Osteoblast (primary cell): ENCODE measurements at regions not wholly inside any gene's neighbourhood (a gene's known extent, or its start where the extent isn't known, plus 50 kb on each side); places are given as distances from the start of the nearest gene placed in this dataset.
"Not testable (repeated sequence)": the region's sequence is repeated elsewhere in the genome, so short reads cannot be mapped to it uniquely, and the experiment has no call there.

Source experiments
- DNase-seq: peaks from one replicate; pipeline ENCODE4 v3.0.0; 2011; ENCODE audit warnings: low spot score, mixed read lengths; ENCODE audit not compliant: insufficient read length; ENCODE audit errors: missing footprints
- H2AFZ ChIP-seq: 2 replicates; pipeline ENCODE4 v1.6.0; 2011; ENCODE audit warnings: mild to moderate bottlenecking, low read length
- H3K27ac ChIP-seq: 2 replicates; pipeline ENCODE4 v1.5.1; 2011; ENCODE audit warnings: mild to moderate bottlenecking, low read depth, low read length, moderate library complexity
- H3K27me3 ChIP-seq: 2 replicates; pipeline ENCODE4 v1.6.0; 2012; ENCODE audit warnings: mild to moderate bottlenecking, control low read depth, inconsistent platforms, low read length, moderate library complexity; ENCODE audit not compliant: insufficient read depth
- H3K36me3 ChIP-seq: 2 replicates; pipeline ENCODE4 v1.5.1; 2011; ENCODE audit warnings: mild to moderate bottlenecking, low read length, control low read depth, moderate library complexity; ENCODE audit not compliant: insufficient read depth
- H3K4me1 ChIP-seq: 2 replicates; pipeline ENCODE4 v1.5.1; 2011; ENCODE audit warnings: mild to moderate bottlenecking, low read length, control low read depth, moderate library complexity; ENCODE audit not compliant: insufficient read depth
- H3K4me2 ChIP-seq: 2 replicates; pipeline ENCODE4 v1.6.0; 2011; ENCODE audit warnings: mild to moderate bottlenecking, low read length; ENCODE audit not compliant: insufficient read depth
- H3K4me3 ChIP-seq: fragments of 200-600 bp; sonication (generic); 3 replicates; pipeline ENCODE4 v1.5.1; 2012; ENCODE audit warnings: mild to moderate bottlenecking, low read length, inconsistent platforms; ENCODE audit not compliant: insufficient read depth
- H3K79me2 ChIP-seq: 2 replicates; pipeline ENCODE4 v1.6.0; 2012; ENCODE audit warnings: mild to moderate bottlenecking, low read length, control low read depth, inconsistent platforms; ENCODE audit not compliant: insufficient read depth
- H3K9me3 ChIP-seq: 2 replicates; pipeline ENCODE4 v1.5.1; 2011; ENCODE audit warnings: low read depth, low read length, control low read depth
- H4K20me1 ChIP-seq: 2 replicates; pipeline ENCODE4 v1.6.0; 2012; ENCODE audit warnings: mild to moderate bottlenecking, low read length, control low read depth; ENCODE audit not compliant: insufficient read depth
- CTCF ChIP-seq: IDR thresholded peaks from 2 replicates; pipeline ENCODE4 v1.5.1; 2011; ENCODE audit warnings: mild to moderate bottlenecking, low read depth, low read length, moderate library complexity; ENCODE audit errors: extremely low read depth

GRCh38 chr14:85344171-85344570 is 185.8 kb upstream of the FLRT2 start:
- H2AFZ ChIP-seq: no peak overlapping the region
- H3K27me3 ChIP-seq: no peaks in the 10 kb centered on the region
- no peaks in the 10 kb centered on the region for H3K4me1 ChIP-seq
- no peak overlapping the region for H3K4me3 ChIP-seq
- TF ChIP-seq CTCF: no peak
- H3K9me3 ChIP-seq: no peaks in the 10 kb centered on the region
- H3K36me3 ChIP-seq: no peaks in the 10 kb centered on the region
- no peak overlapping the region for H3K27ac ChIP-seq
- H3K79me2 ChIP-seq: no peaks in the 10 kb centered on the region
- H3K4me2 ChIP-seq: no peak overlapping the region
- no peak for DNase-seq
- H4K20me1 ChIP-seq: no peaks in the 10 kb centered on the region

GRCh38 chr14:85344847-85345570 is 184.9 kb upstream of the FLRT2 start:
- Histone ChIP-seq H3K79me2 (no peaks in the 10 kb centered on the region), H3K27ac (no peak overlapping the region), H3K9me3 (no peaks in the 10 kb centered on the region), H3K4me3 (no peak overlapping the region), H3K4me2 (no peak overlapping the region), H2AFZ (no peak overlapping the region), H3K36me3 (no peaks in the 10 kb centered on the region), H3K27me3 (no peaks in the 10 kb centered on the region), H3K4me1 (no peaks in the 10 kb centered on the region), H4K20me1 (no peaks in the 10 kb centered on the region)
- peak; percentile 5 for DNase-seq
- TF ChIP-seq CTCF: no peak

GRCh38 chr14:85350667-85351066 is 179.3 kb upstream of the FLRT2 start:
- Histone ChIP-seq H3K27ac (no peak overlapping the region), H4K20me1 (no peaks in the 10 kb centered on the region), H3K79me2 (no peaks in the 10 kb centered on the region), H3K27me3 (no peaks in the 10 kb centered on the region), H3K36me3 (no peaks in the 10 kb centered on the region), H2AFZ (no peak overlapping the region), H3K4me1 (no peaks in the 10 kb centered on the region), H3K4me3 (no peak overlapping the region), H3K4me2 (no peak overlapping the region), H3K9me3 (no peaks in the 10 kb centered on the region)
- peak; percentile 21 for DNase-seq
- no peak for TF ChIP-seq CTCF

GRCh38 chr14:85352588-85352987 is 177.4 kb upstream of the FLRT2 start:
- not testable (repeated sequence) for H3K4me3 ChIP-seq, H3K36me3 ChIP-seq, H3K27ac ChIP-seq, H4K20me1 ChIP-seq, H3K4me2 ChIP-seq, H2AFZ ChIP-seq, DNase-seq, H3K27me3 ChIP-seq, H3K4me1 ChIP-seq, H3K9me3 ChIP-seq, H3K79me2 ChIP-seq
